Mucosa of descending colon (tissue), 3 donors: ENCODE measurements at regions not wholly inside any gene's neighbourhood (a gene's known extent, or its start where the extent isn't known, plus 50 kb on each side); places are given as distances from the start of the nearest gene placed in this dataset.

Experiments used
- ATAC-seq: fragments of 200-7000 bp; cut with Tn5 transposase; one replicate; pipeline ENCODE4 v1.9.1; 2020; ENCODE audit warnings: mild to moderate bottlenecking, moderate library complexity
- DNase-seq, 3 donors: peaks; one replicate each; pipeline ENCODE4 v3.0.0-alpha.2; 2020
- H3K36me3 ChIP-seq: fragments of 200-600 bp; one replicate; pipeline ENCODE4 v1.8.0; 2021; ENCODE audit warnings: low read depth, mild to moderate bottlenecking
- H3K4me1 ChIP-seq: fragments of 200-600 bp; one replicate; pipeline ENCODE4 v1.8.0; 2021; ENCODE audit warnings: low read depth, mild to moderate bottlenecking
- H3K4me3 ChIP-seq: fragments of 200-600 bp; one replicate; pipeline ENCODE4 v1.8.0; 2021; ENCODE audit warnings: mild to moderate bottlenecking
- H3K9me3 ChIP-seq: fragments of 200-600 bp; one replicate; pipeline ENCODE4 v1.8.0; 2021; ENCODE audit warnings: mild to moderate bottlenecking
- intact Hi-C, 2 donors: fragments of 100-400 bp; cut with DNase I in 1 of 2; cut with micrococcal nuclease in 1 of 2; formaldehyde crosslinking; loops; one replicate each; pipeline versions ENCODE4 v1.11.0 to v1.11.1; 2022; cut with DNase I, micrococcal nuclease
- TF ChIP-seq, protein P1 (sequence below): fragments of 200-600 bp; IDR thresholded peaks from one replicate; pipeline ENCODE4 v1.8.0; 2022; ENCODE audit warnings: antibody characterized with exemption, mild to moderate bottlenecking
- donor health status: DM: no; HTN: no; CAD: no; lungs with moderate emphysema.
- donor health status: DM: no; HTN: no; CAD: no.
- donor health status: DM: no; HTN: yes; CAD: no.

GRCh38 chr11:119784421-119784820, 55.4 kb upstream of the NECTIN1 start:
- intact Hi-C loops: no loop called here
- H3K4me3 ChIP-seq: no peak overlapping the region
- TF ChIP-seq, protein P1, sequence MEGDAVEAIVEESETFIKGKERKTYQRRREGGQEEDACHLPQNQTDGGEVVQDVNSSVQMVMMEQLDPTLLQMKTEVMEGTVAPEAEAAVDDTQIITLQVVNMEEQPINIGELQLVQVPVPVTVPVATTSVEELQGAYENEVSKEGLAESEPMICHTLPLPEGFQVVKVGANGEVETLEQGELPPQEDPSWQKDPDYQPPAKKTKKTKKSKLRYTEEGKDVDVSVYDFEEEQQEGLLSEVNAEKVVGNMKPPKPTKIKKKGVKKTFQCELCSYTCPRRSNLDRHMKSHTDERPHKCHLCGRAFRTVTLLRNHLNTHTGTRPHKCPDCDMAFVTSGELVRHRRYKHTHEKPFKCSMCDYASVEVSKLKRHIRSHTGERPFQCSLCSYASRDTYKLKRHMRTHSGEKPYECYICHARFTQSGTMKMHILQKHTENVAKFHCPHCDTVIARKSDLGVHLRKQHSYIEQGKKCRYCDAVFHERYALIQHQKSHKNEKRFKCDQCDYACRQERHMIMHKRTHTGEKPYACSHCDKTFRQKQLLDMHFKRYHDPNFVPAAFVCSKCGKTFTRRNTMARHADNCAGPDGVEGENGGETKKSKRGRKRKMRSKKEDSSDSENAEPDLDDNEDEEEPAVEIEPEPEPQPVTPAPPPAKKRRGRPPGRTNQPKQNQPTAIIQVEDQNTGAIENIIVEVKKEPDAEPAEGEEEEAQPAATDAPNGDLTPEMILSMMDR: no peak
- ATAC-seq (no peak), DNase-seq (peak in 1 of 3 donors; percentile 15)
- H3K4me1 ChIP-seq: no peaks in the 10 kb centered on the region
- peaks cover 3% of the 10 kb centered on the region for H3K9me3 ChIP-seq
- H3K36me3 ChIP-seq: no peaks in the 10 kb centered on the region

GRCh38 chr11:119783466-119784400, 54.7 kb upstream of the NECTIN1 start:
- peaks cover 3% of the 10 kb centered on the region for H3K9me3 ChIP-seq
- intact Hi-C loops: no loop called here
- H3K4me1 ChIP-seq: no peaks in the 10 kb centered on the region
- no peak overlapping the region for H3K4me3 ChIP-seq
- no peaks in the 10 kb centered on the region for H3K36me3 ChIP-seq
- peak in 1 of 3 donors; percentile 10 for DNase-seq
- TF ChIP-seq, protein P1: no peak
- no peak for ATAC-seq

DNA sequence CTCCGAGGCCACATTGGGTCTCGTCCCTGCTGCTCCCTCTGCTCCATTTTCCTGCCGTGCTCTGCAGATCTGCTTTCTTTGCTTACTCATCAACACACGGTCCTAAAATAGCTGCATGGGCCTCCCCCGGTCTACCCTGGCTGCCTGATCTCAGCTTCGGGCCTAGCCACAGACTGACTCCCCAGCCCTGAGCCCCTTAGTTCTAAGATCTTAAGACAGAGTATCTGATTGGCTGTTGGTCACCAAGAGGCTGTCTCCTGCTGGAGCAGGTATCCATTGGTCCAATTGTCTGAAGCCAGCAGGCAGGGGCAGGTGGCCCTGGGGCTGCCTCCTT, 53.7 kb upstream of the NECTIN1 start:
- no peak overlapping the region for H3K4me3 ChIP-seq

DNA sequence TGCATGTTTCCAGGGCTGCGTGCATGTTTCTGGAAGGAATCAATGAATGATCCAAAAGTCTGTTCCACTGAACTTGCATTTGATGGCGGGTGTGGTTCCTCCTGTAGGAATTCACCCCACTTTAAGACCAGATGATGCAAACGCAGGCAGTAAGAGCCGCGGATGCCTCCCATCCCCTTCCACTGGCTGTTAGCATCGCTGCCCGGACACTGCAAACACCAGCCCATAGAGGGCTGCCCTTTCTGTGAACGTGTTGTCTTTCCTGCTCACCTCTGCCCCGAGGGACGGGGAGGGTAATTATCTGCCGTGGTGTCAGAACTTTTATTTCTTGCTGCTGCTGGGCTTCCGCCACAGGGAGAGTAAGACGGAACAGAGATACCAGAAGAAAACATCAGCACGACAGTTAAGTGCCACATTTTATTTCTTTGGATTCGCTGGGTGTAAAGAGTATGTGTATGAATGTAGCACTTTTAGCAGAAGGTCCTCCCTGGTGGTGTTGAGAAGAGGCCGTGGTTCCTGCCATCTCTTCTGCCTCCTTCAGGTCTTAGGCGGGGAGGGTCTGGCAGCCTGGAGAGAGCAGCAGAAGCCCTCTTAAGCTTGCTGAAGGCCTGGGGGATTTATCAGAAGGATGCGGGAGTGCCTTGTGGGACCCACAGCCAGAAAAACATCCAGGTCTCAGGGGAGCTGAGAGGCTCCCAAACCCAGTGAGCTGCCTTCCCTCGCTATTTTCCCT, 53.2 kb upstream of the NECTIN1 start:
- Histone ChIP-seq H3K4me3 (no peak overlapping the region), H3K36me3 (no peaks in the 10 kb centered on the region), H3K9me3 (peaks cover 3% of the 10 kb centered on the region), H3K4me1 (no peaks in the 10 kb centered on the region)
- intact Hi-C loops: no loop called here
- TF ChIP-seq, protein P1: no peak
- DNase-seq (peak in 1 of 3 donors; percentile 15), ATAC-seq (no peak)

More for the DNA sequence above, 53.7 kb upstream of the NECTIN1 start:
- intact Hi-C loops: no loop called here
- ATAC-seq (no peak), DNase-seq (peak in 1 of 3 donors; percentile 23)
- Histone ChIP-seq H3K36me3 (no peaks in the 10 kb centered on the region), H3K4me1 (no peaks in the 10 kb centered on the region), H3K9me3 (peaks cover 3% of the 10 kb centered on the region)
- TF ChIP-seq, protein P1: no peak

GRCh38 chr11:119780222-119780953, 51.4 kb upstream of the NECTIN1 start:
- ATAC-seq (no peak), DNase-seq (no peak)
- Histone ChIP-seq H3K36me3 (no peaks in the 10 kb centered on the region), H3K4me1 (no peaks in the 10 kb centered on the region), H3K4me3 (no peak overlapping the region), H3K9me3 (peaks cover 3% of the 10 kb centered on the region)
- intact Hi-C loops: no loop called here
- TF ChIP-seq, protein P1: no peak
